Osteocyte (in vitro differentiated cells): ENCODE measurements at regions not wholly inside any gene's neighbourhood (a gene's known extent, or its start where the extent isn't known, plus 50 kb on each side); places are given as distances from the start of the nearest gene placed in this dataset.

Experiments used
- DNase-seq: peaks from one replicate; pipeline ENCODE4 v3.0.0; 2021; ENCODE audit warnings: mixed read lengths; ENCODE audit not compliant: unreplicated experiment; ENCODE audit errors: extremely low spot score
- H3K27ac Mint-ChIP-seq: one replicate; pipeline ENCODE4 v1.8.0; 2021; ENCODE audit warnings: mild to moderate bottlenecking, mixed read lengths; ENCODE audit not compliant: unreplicated experiment
- H3K27me3 Mint-ChIP-seq: one replicate; pipeline ENCODE4 v1.8.0; 2021; ENCODE audit warnings: mixed read lengths; ENCODE audit not compliant: unreplicated experiment
- H3K36me3 Mint-ChIP-seq: one replicate; pipeline ENCODE4 v1.8.0; 2021; ENCODE audit warnings: mixed read lengths; ENCODE audit not compliant: unreplicated experiment
- H3K4me1 Mint-ChIP-seq: one replicate; pipeline ENCODE4 v1.8.0; 2021; ENCODE audit warnings: mixed read lengths; ENCODE audit not compliant: unreplicated experiment
- H3K4me3 Mint-ChIP-seq: one replicate; pipeline ENCODE4 v1.8.0; 2021; ENCODE audit warnings: mild to moderate bottlenecking, moderate library complexity, mixed read lengths; ENCODE audit not compliant: unreplicated experiment
- H3K9me3 Mint-ChIP-seq: one replicate; pipeline ENCODE4 v1.8.0; 2021; ENCODE audit warnings: mixed read lengths; ENCODE audit not compliant: unreplicated experiment
- CTCF ChIP-seq: fragments of 200-600 bp; sonication (generic); IDR thresholded peaks from 2 replicates; pipeline ENCODE4 v1.5.0; 2021; ENCODE audit warnings: antibody characterized with exemption, mild to moderate bottlenecking, moderate library complexity

- H3K9me3 Mint-ChIP-seq = peaks cover 16% of the 10 kb centered on the region
- H3K4me3 Mint-ChIP-seq = no peak overlapping the region
- no peak for DNase-seq
- H3K27me3 Mint-ChIP-seq = no peaks in the 10 kb centered on the region
- peaks cover 29% of the 10 kb centered on the region for H3K4me1 Mint-ChIP-seq
- no peak overlapping the region for H3K27ac Mint-ChIP-seq
- no peak for TF ChIP-seq CTCF
- peaks cover 3% of the 10 kb centered on the region for H3K36me3 Mint-ChIP-seq
Observed at GRCh38 chr6:130676773-130677144, 150.4 kb upstream of the SMLR1 start.

DNA sequence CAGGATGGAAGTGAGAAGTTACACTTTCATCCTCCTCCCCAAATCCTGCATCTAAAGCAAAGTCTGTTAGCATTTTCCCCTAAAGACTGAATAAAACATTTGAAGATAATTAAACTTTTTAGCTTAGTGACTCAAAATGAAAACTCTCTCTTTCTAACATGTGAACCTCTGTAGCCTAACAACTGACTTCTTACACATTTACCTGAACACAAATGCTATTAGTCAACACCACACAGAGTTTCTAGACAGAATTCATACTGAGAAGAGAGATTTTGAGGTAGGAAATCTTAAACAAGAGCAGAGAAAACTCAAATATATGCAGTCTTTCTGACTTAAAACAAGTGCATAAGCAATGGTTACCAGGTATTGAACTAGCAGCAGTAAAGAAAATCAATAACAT, 149.9 kb upstream of the SMLR1 start:
- Mint-ChIP-seq H3K4me1 (peaks cover 29% of the 10 kb centered on the region), H3K4me3 (no peak overlapping the region), H3K36me3 (peaks cover 3% of the 10 kb centered on the region), H3K27ac (no peak overlapping the region), H3K9me3 (peaks cover 16% of the 10 kb centered on the region), H3K27me3 (no peaks in the 10 kb centered on the region)
- TF ChIP-seq CTCF = no peak
- DNase-seq = no peak

- no peak for DNase-seq
- Mint-ChIP-seq H3K27ac (no peak overlapping the region), H3K36me3 (peaks cover 3% of the 10 kb centered on the region), H3K4me1 (peaks cover 29% of the 10 kb centered on the region), H3K27me3 (no peaks in the 10 kb centered on the region), H3K9me3 (peaks cover 16% of the 10 kb centered on the region), H3K4me3 (no peak overlapping the region)
- no peak for TF ChIP-seq CTCF
Observed at GRCh38 chr6:130677766-130678165, 149.4 kb upstream of the SMLR1 start.

DNA sequence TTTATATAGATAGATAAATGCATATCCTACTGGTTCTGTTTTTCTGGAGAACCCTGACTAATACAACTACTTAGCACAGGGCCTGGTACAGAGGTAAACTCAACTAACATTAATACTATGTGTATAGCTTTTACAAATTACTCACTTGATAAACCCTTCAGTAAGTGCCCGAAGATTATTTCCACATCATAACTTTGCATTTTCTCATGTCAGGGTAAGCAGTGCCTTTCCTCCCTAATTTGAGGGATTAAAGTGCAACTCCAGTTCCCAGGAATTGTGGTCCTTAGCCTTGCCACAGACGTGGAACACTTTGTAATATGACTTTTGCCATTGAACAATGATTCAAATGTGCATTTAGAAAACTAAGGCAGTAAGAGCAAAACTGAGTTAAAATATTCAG, 147.5 kb upstream of the SMLR1 start:
- peaks cover 3% of the 10 kb centered on the region for H3K36me3 Mint-ChIP-seq
- no peak overlapping the region for H3K27ac Mint-ChIP-seq
- peaks cover 16% of the 10 kb centered on the region for H3K9me3 Mint-ChIP-seq
- H3K4me1 Mint-ChIP-seq = peaks cover 31% of the 10 kb centered on the region
- H3K27me3 Mint-ChIP-seq = peaks cover 3% of the 10 kb centered on the region
- no peak for DNase-seq
- H3K4me3 Mint-ChIP-seq = no peak overlapping the region
- no peak for TF ChIP-seq CTCF

GRCh38 chr6:130680116-130680515, 147.1 kb upstream of the SMLR1 start:
- DNase-seq = no peak
- peaks cover 29% of the 10 kb centered on the region for H3K4me1 Mint-ChIP-seq
- no peak overlapping the region for H3K4me3 Mint-ChIP-seq
- no peak overlapping the region for H3K27ac Mint-ChIP-seq
- H3K36me3 Mint-ChIP-seq = peaks cover 3% of the 10 kb centered on the region
- no peak for TF ChIP-seq CTCF
- H3K9me3 Mint-ChIP-seq = peaks cover 16% of the 10 kb centered on the region
- peaks cover 3% of the 10 kb centered on the region for H3K27me3 Mint-ChIP-seq
